Endodermal cell (in vitro differentiated cells): ENCODE measurements at regions not wholly inside any gene's neighbourhood (a gene's known extent, or its start where the extent isn't known, plus 50 kb on each side); places are given as distances from the start of the nearest gene placed in this dataset.

Experiments used
- DNase-seq: peaks from one replicate; pipeline ENCODE4 v3.0.0-alpha.2; 2017
- H3K27ac ChIP-seq: 2 replicates; pipeline ENCODE4 v1.5.1; 2013; ENCODE audit warnings: mild to moderate bottlenecking, low read depth, low read length, moderate library complexity
- H3K27me3 ChIP-seq: 2 replicates; pipeline ENCODE4 v1.6.1; 2013; ENCODE audit warnings: mild to moderate bottlenecking, low read length, moderate library complexity; ENCODE audit not compliant: insufficient read depth, control insufficient read depth, poor library complexity, severe bottlenecking
- H3K36me3 ChIP-seq: 2 replicates; pipeline ENCODE4 v1.7.0; 2013; ENCODE audit warnings: mild to moderate bottlenecking, low read length, moderate library complexity; ENCODE audit not compliant: control insufficient read depth, insufficient read depth
- H3K4me1 ChIP-seq: one replicate; pipeline ENCODE4 v1.7.0; 2013; ENCODE audit warnings: low read length; ENCODE audit not compliant: control insufficient read depth, insufficient read depth
- H3K4me3 ChIP-seq: 2 replicates; pipeline ENCODE4 v1.5.1; 2013; ENCODE audit warnings: mild to moderate bottlenecking, low read length, moderate library complexity
- H3K9ac ChIP-seq: 2 replicates; pipeline ENCODE4 v1.6.1; 2013; ENCODE audit warnings: mild to moderate bottlenecking, low read length, moderate library complexity; ENCODE audit not compliant: poor library complexity, severe bottlenecking; ENCODE audit errors: extremely low read depth
- H3K9me3 ChIP-seq: 2 replicates; pipeline ENCODE4 v1.6.1; 2013; ENCODE audit warnings: mild to moderate bottlenecking, low read length, moderate library complexity; ENCODE audit not compliant: control insufficient read depth
- H3K27ac Mint-ChIP-seq: 2 replicates; pipeline ENCODE4 v1.8.0; 2020; ENCODE audit warnings: mixed read lengths
- H3K27me3 Mint-ChIP-seq: 2 replicates; pipeline ENCODE4 v1.8.0; 2021; ENCODE audit warnings: mild to moderate bottlenecking, mixed read lengths; ENCODE audit not compliant: insufficient read depth
- H3K36me3 Mint-ChIP-seq: 2 replicates; pipeline ENCODE4 v1.8.0; 2020; ENCODE audit warnings: low read depth, mixed read lengths
- H3K4me1 Mint-ChIP-seq: 2 replicates; pipeline ENCODE4 v1.8.0; 2020; ENCODE audit warnings: mixed read lengths
- H3K4me3 Mint-ChIP-seq: 2 replicates; pipeline ENCODE4 v1.8.0; 2020; ENCODE audit warnings: mild to moderate bottlenecking, moderate library complexity, mixed read lengths
- H3K9me3 Mint-ChIP-seq: 2 replicates; pipeline ENCODE4 v1.8.0; 2020; ENCODE audit warnings: mild to moderate bottlenecking, mixed read lengths
- CTCF ChIP-seq: fragments of 200-600 bp; sonication (generic); conservative IDR thresholded peaks from 2 replicates; pipeline ENCODE4 v1.5.0; 2021; ENCODE audit warnings: antibody characterized with exemption, mild to moderate bottlenecking
- WGBS, 2 experiments: methylation state at CpG; one replicate each; pipeline versions ENCODE4 v1.1.5 to v1.1.7; 2013; ENCODE audit warnings: missing lambda C conversion rate in 2 of 2, mixed read lengths in 1 of 2; ENCODE audit not compliant: insufficient coverage in 1 of 2, insufficient read length in 1 of 2; 5-methylcytosine and 5-hydroxymethylcytosine counted together

GRCh38 chr1:184889902-184890301 lies 84.4 kb downstream of the NIBAN1 start:
- H3K36me3 Mint-ChIP-seq: no peaks in the 10 kb centered on the region
- H3K9me3 Mint-ChIP-seq: no peaks in the 10 kb centered on the region
- H3K27me3 Mint-ChIP-seq: peaks cover 11% of the 10 kb centered on the region
- H3K4me1 Mint-ChIP-seq: peaks cover 27% of the 10 kb centered on the region
- Histone ChIP-seq H3K27me3 (no peaks in the 10 kb centered on the region), H3K9ac (no peak overlapping the region), H3K4me3 (no peak overlapping the region), H3K4me1 (peaks cover 16% of the 10 kb centered on the region), H3K9me3 (no peaks in the 10 kb centered on the region), H3K27ac (no peak overlapping the region), H3K36me3 (no peaks in the 10 kb centered on the region)
- 80 to 90% methylated on average over 2 to 3 of the region's 3 CpGs for WGBS, 2 experiments
- no peak overlapping the region for H3K27ac Mint-ChIP-seq
- TF ChIP-seq CTCF: no peak
- H3K4me3 Mint-ChIP-seq: no peak overlapping the region
- no peak for DNase-seq

GRCh38 chr1:184889166-184889565 lies 85.1 kb downstream of the NIBAN1 start:
- TF ChIP-seq CTCF: no peak
- no peaks in the 10 kb centered on the region for H3K36me3 ChIP-seq
- no peak overlapping the region for H3K4me3 Mint-ChIP-seq
- WGBS, 2 experiments: 100% methylated on average over 1 of the region's 1 CpG; no CpG with 5 or more reads in 1 of the 2 experiments
- peaks cover 11% of the 10 kb centered on the region for H3K27me3 Mint-ChIP-seq
- no peak for DNase-seq
- no peaks in the 10 kb centered on the region for H3K27me3 ChIP-seq
- no peak overlapping the region for H3K9ac ChIP-seq
- H3K27ac ChIP-seq: no peak overlapping the region
- no peak overlapping the region for H3K27ac Mint-ChIP-seq
- no peaks in the 10 kb centered on the region for H3K36me3 Mint-ChIP-seq
- H3K4me3 ChIP-seq: no peak overlapping the region
- H3K4me1 ChIP-seq: peaks cover 13% of the 10 kb centered on the region
- no peaks in the 10 kb centered on the region for H3K9me3 Mint-ChIP-seq
- no peaks in the 10 kb centered on the region for H3K9me3 ChIP-seq
- peaks cover 20% of the 10 kb centered on the region for H3K4me1 Mint-ChIP-seq

DNA sequence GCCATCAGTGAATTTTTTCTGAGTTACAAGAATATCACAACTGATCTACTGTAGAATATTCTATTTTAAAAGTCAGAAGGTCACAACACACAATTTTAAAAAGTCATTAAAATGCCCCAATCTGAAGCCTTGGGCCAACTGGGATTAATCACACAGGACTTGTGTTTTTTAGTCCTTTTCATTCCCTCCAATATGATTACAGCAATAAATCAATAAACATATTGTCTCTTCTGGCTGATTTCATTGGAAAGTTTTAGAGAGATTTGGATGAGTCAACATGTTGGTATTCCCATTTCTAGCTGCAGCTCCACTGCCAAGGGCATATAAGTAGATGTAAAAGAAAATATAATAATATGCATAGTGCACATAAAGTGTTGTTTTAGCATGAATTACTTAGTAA lies 85.8 kb downstream of the NIBAN1 start:
- Mint-ChIP-seq H3K27me3 (peaks cover 11% of the 10 kb centered on the region), H3K27ac (no peak overlapping the region), H3K9me3 (no peaks in the 10 kb centered on the region), H3K4me3 (no peak overlapping the region), H3K36me3 (no peaks in the 10 kb centered on the region), H3K4me1 (peaks cover 17% of the 10 kb centered on the region)
- Histone ChIP-seq H3K4me1 (peaks cover 13% of the 10 kb centered on the region), H3K9me3 (no peaks in the 10 kb centered on the region), H3K9ac (no peak overlapping the region), H3K27me3 (no peaks in the 10 kb centered on the region), H3K36me3 (no peaks in the 10 kb centered on the region), H3K4me3 (no peak overlapping the region), H3K27ac (no peak overlapping the region)
- TF ChIP-seq CTCF: no peak
- no peak for DNase-seq
